C4-2B (cell line): ENCODE measurements at regions not wholly inside any gene's neighbourhood (a gene's known extent, or its start where the extent isn't known, plus 50 kb on each side); places are given as distances from the start of the nearest gene placed in this dataset.

ENCODE experiments used
- H3K27ac ChIP-seq: fragments of 450-650 bp; 2 replicates; pipeline ENCODE4 v1.5.1; 2017
- CTCF ChIP-seq: fragments of 450-650 bp; conservative IDR thresholded peaks from 2 replicates; pipeline ENCODE4 v1.5.1; 2017; ENCODE audit warnings: mild to moderate bottlenecking
- ZFX ChIP-seq: fragments of 450-650 bp; IDR thresholded peaks from 2 replicates; pipeline ENCODE4 v1.6.1; 2017

DNA sequence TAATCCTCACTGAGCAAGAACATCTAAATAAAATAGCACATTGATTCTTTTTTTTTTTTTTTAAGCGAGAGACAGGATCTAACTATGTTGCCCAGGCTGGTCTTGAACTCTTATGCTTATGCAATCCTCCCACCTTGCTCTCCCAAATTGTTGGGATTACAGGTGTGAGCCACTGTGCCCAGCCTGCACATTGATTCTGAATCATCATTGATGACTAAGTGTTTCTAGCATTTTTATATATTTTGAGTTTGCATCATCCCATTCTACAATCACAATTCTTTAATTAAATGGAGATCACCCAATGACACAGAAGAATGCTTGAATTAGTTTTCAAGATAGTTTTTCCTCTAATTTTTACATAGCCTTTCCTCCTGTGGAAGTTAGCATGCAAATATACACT, 354.1 kb downstream of the KLF5 start:
- no peak overlapping the region for H3K27ac ChIP-seq
- TF ChIP-seq CTCF (no peak), ZFX (no peak)

DNA sequence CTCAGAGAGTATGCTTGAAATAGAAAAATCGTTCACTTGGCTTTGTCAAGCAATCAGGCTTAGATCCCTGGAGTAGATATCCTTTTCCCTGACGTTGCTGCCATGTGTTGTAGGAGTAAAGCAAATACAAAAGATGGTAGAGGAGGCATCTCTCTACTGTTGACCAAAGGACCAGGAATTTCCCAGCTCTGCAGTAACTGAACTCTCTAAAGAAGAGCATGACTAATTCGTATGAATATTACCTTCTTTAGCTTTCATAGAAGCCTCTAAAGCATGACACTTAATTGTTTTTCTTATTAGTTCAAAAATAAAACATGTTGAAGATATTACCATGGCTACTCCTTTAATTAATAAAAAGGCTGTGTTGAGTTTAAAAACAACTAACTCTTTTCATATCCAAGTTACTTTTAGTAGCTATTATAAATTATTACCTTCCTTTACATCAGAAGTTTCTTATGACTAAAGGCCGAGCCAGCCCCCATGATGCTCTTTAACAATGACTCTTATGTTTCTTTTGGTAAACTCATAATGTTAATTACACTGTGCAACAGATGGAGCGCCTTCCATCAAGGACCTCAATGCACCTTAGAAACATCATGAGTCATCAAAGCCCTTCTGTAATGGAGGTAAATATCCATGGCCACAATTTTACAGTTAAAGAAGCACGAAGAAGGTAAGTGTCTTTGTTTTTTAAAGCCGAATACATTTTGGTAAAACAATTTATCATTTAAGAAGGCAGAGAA, 352.4 kb downstream of the KLF5 start:
- TF ChIP-seq CTCF (no peak), ZFX (no peak)
- no peak overlapping the region for H3K27ac ChIP-seq

DNA sequence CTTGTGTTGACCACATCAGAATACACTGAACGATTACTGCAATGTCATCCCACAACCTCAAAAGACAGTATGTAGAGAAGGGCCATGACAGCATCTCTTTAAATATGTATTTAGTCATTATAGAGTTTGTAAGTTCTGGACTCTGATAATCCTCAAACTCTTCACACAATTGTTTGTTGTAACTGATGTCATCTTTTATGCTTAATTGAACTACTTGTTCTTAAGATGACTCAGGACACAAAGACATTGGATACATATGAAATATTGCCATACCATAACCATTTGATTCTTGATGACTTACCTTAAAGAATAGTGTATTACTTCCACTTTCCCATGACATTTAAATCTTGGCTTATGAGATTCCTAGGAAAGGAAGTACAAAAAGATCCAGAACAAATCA, 347.6 kb downstream of the KLF5 start:
- TF ChIP-seq CTCF (no peak), ZFX (no peak)

DNA sequence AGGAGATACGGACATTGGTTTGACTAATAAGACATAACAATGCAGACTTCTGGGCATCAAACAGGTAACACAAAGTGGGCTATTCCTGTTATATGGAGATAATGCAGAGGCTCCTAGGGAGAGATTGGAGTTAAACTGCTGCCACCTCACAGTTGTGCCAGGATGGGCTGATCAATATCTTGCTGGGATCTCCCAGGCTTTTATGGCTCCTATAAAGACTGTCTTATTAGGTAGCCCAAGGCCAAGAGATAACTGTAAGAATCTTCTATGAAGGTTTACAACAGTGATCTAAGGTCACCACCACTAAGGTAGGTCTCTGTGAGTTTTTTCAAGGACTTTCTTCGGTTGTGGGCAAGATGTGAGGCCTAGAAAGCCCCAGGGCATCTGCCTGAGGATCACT, 345.8 kb downstream of the KLF5 start:
- no peak overlapping the region for H3K27ac ChIP-seq
- TF ChIP-seq ZFX (no peak), CTCF (no peak)

More for the DNA sequence above, 347.6 kb downstream of the KLF5 start:
- no peak overlapping the region for H3K27ac ChIP-seq

DNA sequence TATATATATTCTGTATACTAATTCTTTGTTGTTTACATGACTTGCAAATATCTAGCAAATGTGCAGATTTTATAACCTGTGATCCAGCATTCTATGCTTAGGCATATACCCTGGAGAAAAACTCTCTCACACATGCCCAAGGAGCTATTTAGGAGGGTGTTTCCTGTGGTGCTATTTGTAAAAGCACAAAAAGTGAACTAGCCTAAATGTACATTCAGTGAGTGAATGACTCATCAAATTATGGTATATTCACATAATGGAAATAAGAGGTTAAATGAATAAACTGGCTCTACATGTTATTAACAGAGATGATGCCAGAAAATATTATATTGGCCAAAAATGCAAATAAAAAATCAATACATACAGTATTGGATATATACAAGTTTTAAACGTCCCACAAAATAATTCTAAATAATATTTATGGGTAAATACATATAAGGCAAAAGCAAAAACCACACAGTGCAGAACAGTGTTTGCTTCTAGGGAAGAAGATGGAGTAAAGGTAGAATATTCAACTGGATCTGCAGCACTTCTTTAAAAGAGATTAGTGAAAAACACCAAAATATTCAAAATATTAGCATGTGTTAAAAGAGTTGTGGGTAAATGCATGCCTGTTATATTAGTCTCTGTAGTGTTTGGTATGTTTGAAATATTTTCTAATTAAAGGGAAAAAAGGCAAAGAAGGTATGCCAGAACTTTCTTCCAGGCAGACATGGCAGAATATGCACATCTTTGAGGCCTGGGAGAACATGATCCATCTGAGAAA, 344.7 kb downstream of the KLF5 start:
- no peak for TF ChIP-seq ZFX
- TF ChIP-seq CTCF, result no peak

GRCh38 chr13:73401769-73402168, 343.0 kb downstream of the KLF5 start:
- no peak for TF ChIP-seq CTCF
- no peak for TF ChIP-seq ZFX
- no peak overlapping the region for H3K27ac ChIP-seq

More for the DNA sequence above, 344.7 kb downstream of the KLF5 start:
- H3K27ac ChIP-seq, result no peak overlapping the region
